Astrocyte (in vitro differentiated cells and primary cell): ENCODE measurements at regions not wholly inside any gene's neighbourhood (a gene's known extent, or its start where the extent isn't known, plus 50 kb on each side); places are given as distances from the start of the nearest gene placed in this dataset.

Experiments used
- DNase-seq: peaks from one replicate; pipeline ENCODE4 v3.0.0-alpha.2; 2010; ENCODE audit warnings: low read depth
- FAIRE-seq: peaks from 2 replicates; lab custom pipeline; 2011; peaks lifted over from hg19 to GRCh38; lab: Jason Lieb, UNC
- H2AFZ ChIP-seq: 2 replicates; pipeline ENCODE4 v1.6.0; 2012; ENCODE audit warnings: low read depth, low read length, inconsistent platforms
- H3K27ac ChIP-seq: 2 replicates; pipeline ENCODE4 v1.5.1; 2011; ENCODE audit warnings: low read depth, low read length, inconsistent platforms
- H3K27me3 ChIP-seq: 2 replicates; pipeline ENCODE4 v1.6.0; 2011; ENCODE audit warnings: low read length, inconsistent platforms; ENCODE audit not compliant: insufficient read depth
- H3K36me3 ChIP-seq: 2 replicates; pipeline ENCODE4 v1.5.1; 2011; ENCODE audit warnings: low read length, inconsistent platforms; ENCODE audit not compliant: insufficient read depth
- H3K4me1 ChIP-seq: 2 replicates; pipeline ENCODE4 v1.5.1; 2011; ENCODE audit warnings: low read length, inconsistent platforms; ENCODE audit not compliant: insufficient read depth
- H3K4me2 ChIP-seq: 2 replicates; pipeline ENCODE4 v1.6.0; 2012; ENCODE audit warnings: low read length, inconsistent platforms
- H3K4me3 ChIP-seq: 2 replicates; pipeline ENCODE4 v1.5.1; 2011; ENCODE audit warnings: low read depth, mild to moderate bottlenecking, low read length, inconsistent platforms; ENCODE audit not compliant: insufficient read depth
- H3K79me2 ChIP-seq: 2 replicates; pipeline ENCODE4 v1.6.0; 2012; ENCODE audit warnings: mild to moderate bottlenecking, low read length, inconsistent platforms; ENCODE audit not compliant: insufficient read depth
- H3K9ac ChIP-seq: 2 replicates; pipeline ENCODE4 v1.6.0; 2012; ENCODE audit warnings: mild to moderate bottlenecking, low read length, inconsistent platforms
- H3K9me3 ChIP-seq: 2 replicates; pipeline ENCODE4 v1.5.1; 2012; ENCODE audit warnings: low read depth, mild to moderate bottlenecking, low read length, inconsistent platforms; ENCODE audit not compliant: insufficient read depth
- H4K20me1 ChIP-seq: 2 replicates; pipeline ENCODE4 v1.6.0; 2012; ENCODE audit warnings: low read length, inconsistent platforms; ENCODE audit not compliant: insufficient read depth
- H3K27ac Mint-ChIP-seq: one replicate; pipeline ENCODE4 v1.8.0; 2021; ENCODE audit warnings: mild to moderate bottlenecking, mixed read lengths; ENCODE audit not compliant: unreplicated experiment
- H3K27me3 Mint-ChIP-seq: one replicate; pipeline ENCODE4 v1.8.0; 2021; ENCODE audit warnings: low read depth, mixed read lengths; ENCODE audit not compliant: unreplicated experiment
- H3K36me3 Mint-ChIP-seq: one replicate; pipeline ENCODE4 v1.8.0; 2021; ENCODE audit warnings: low read depth, mixed read lengths; ENCODE audit not compliant: unreplicated experiment
- H3K4me1 Mint-ChIP-seq: one replicate; pipeline ENCODE4 v1.8.0; 2021; ENCODE audit warnings: low read depth, mixed read lengths; ENCODE audit not compliant: unreplicated experiment
- H3K4me3 Mint-ChIP-seq: one replicate; pipeline ENCODE4 v1.8.0; 2021; ENCODE audit warnings: mild to moderate bottlenecking, moderate library complexity, mixed read lengths; ENCODE audit not compliant: unreplicated experiment
- H3K9me3 Mint-ChIP-seq: one replicate; pipeline ENCODE4 v1.8.0; 2021; ENCODE audit warnings: mild to moderate bottlenecking, mixed read lengths; ENCODE audit not compliant: unreplicated experiment
- EZH2 ChIP-seq: IDR thresholded peaks from 2 replicates; pipeline ENCODE4 v1.6.1; 2012; ENCODE audit warnings: mild to moderate bottlenecking, low read length, inconsistent platforms; ENCODE audit not compliant: insufficient read depth
- TF ChIP-seq, protein P1 (sequence below): IDR thresholded peaks from 2 replicates; pipeline ENCODE4 v1.5.1; 2011; ENCODE audit warnings: low read depth, mild to moderate bottlenecking, inconsistent platforms, low read length, moderate library complexity; ENCODE audit not compliant: insufficient read depth

DNA sequence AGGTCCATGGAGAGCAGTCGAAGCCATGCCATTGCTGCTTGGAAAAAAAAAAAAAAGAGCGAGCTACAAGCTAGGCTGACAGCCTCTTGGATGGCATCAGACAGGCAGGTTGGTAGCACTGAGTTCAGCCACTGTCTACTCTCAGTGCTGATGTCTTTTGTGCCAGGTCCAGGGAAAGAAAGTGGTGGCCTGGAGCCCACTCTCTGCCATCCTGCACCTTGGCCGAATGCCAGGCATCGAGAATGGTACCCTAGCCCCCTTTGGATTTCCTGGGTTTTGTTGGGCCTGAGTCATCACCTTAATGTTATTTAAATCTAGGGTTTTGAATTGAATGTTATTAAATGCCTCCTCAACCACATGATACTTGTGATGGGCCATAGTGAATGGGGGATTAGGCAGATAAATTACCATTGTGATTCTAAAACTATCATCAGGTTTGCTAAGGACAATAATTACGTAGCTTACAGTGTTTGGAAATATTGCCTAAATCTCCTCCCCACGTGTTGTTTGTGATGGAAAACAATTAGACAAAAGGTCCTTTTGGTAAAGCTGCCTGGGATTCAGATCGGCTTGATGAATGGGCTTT, 195.7 kb upstream of the GPR26 start:
- H3K27me3 ChIP-seq = no peaks in the 10 kb centered on the region
- peaks cover 1% of the 10 kb centered on the region for H3K9me3 Mint-ChIP-seq
- TF ChIP-seq, protein P1, sequence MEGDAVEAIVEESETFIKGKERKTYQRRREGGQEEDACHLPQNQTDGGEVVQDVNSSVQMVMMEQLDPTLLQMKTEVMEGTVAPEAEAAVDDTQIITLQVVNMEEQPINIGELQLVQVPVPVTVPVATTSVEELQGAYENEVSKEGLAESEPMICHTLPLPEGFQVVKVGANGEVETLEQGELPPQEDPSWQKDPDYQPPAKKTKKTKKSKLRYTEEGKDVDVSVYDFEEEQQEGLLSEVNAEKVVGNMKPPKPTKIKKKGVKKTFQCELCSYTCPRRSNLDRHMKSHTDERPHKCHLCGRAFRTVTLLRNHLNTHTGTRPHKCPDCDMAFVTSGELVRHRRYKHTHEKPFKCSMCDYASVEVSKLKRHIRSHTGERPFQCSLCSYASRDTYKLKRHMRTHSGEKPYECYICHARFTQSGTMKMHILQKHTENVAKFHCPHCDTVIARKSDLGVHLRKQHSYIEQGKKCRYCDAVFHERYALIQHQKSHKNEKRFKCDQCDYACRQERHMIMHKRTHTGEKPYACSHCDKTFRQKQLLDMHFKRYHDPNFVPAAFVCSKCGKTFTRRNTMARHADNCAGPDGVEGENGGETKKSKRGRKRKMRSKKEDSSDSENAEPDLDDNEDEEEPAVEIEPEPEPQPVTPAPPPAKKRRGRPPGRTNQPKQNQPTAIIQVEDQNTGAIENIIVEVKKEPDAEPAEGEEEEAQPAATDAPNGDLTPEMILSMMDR = no peak
- FAIRE-seq (no peak), DNase-seq (no peak)
- H2AFZ ChIP-seq = no peak overlapping the region
- H3K4me3 ChIP-seq = no peak overlapping the region
- no peaks in the 10 kb centered on the region for H3K79me2 ChIP-seq
- H3K27ac Mint-ChIP-seq = no peak overlapping the region
- no peak overlapping the region for H3K4me3 Mint-ChIP-seq
- H3K4me2 ChIP-seq = no peak overlapping the region
- H3K4me1 ChIP-seq = no peaks in the 10 kb centered on the region
- no peak overlapping the region for H3K27ac ChIP-seq
- H3K36me3 ChIP-seq = no peaks in the 10 kb centered on the region
- no peaks in the 10 kb centered on the region for H4K20me1 ChIP-seq
- H3K36me3 Mint-ChIP-seq = no peaks in the 10 kb centered on the region
- H3K4me1 Mint-ChIP-seq = no peaks in the 10 kb centered on the region
- no peak overlapping the region for H3K9ac ChIP-seq
- H3K9me3 ChIP-seq = peaks cover 3% of the 10 kb centered on the region
- peaks cover 32% of the 10 kb centered on the region for H3K27me3 Mint-ChIP-seq

DNA sequence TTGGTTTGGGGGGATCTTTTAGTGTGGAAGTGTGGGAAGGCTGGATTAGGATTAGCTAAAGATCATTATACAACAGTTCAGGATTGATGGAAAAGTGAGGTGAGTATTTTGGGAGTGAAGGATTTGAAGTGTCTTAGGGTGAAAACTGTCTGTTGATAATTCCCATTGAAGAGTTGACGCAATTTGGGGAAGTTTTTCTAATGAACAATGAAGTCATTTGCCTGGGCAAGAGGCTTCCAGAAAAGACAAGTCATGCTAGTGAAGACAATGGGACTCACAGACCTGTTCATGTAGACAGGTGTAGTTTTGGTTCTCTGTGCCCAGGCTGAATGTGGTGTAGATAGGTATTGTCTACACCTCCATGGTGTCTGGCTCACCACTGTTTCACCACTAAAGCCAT, 194.3 kb upstream of the GPR26 start:
- no peaks in the 10 kb centered on the region for H4K20me1 ChIP-seq
- no peaks in the 10 kb centered on the region for H3K27me3 ChIP-seq
- H3K79me2 ChIP-seq = no peaks in the 10 kb centered on the region
- no peak overlapping the region for H2AFZ ChIP-seq
- peaks cover 3% of the 10 kb centered on the region for H3K9me3 ChIP-seq
- H3K4me1 ChIP-seq = no peaks in the 10 kb centered on the region
- H3K4me2 ChIP-seq = no peak overlapping the region
- H3K4me1 Mint-ChIP-seq = peaks cover 2% of the 10 kb centered on the region
- FAIRE-seq = no peak
- H3K4me3 Mint-ChIP-seq = no peak overlapping the region
- H3K9me3 Mint-ChIP-seq = peaks cover 1% of the 10 kb centered on the region
- H3K9ac ChIP-seq = no peak overlapping the region
- no peak for TF ChIP-seq EZH2
- TF ChIP-seq, protein P1 = no peak
- H3K4me3 ChIP-seq = no peak overlapping the region
- H3K36me3 ChIP-seq = no peaks in the 10 kb centered on the region
- H3K27ac ChIP-seq = no peak overlapping the region
- peaks cover 32% of the 10 kb centered on the region for H3K27me3 Mint-ChIP-seq
- H3K27ac Mint-ChIP-seq = no peak overlapping the region
- H3K36me3 Mint-ChIP-seq = no peaks in the 10 kb centered on the region
- no peak for DNase-seq

DNA sequence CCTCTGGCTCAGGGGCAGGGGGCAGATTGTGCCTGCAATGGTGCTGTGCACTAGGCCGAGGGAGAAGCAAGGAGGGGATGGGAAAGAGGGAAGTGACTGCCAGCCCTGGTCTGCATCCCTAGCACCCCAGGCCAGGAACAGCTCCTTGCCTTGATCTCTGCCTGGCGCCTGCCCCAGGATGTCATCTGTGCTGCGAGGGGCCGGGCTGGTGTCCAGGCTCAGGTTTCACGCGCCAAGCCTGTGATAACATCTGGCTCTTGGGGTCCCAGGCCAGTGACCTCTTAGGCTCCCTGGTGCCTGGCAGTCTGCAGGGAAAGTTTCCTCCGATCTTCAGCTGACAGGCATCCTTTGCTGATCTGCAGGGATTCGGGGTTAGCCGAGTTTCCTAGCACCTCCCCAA, 193.5 kb upstream of the GPR26 start:
- Mint-ChIP-seq H3K27me3 (peaks cover 30% of the 10 kb centered on the region), H3K27ac (no peak overlapping the region)

More for the DNA sequence above, 193.5 kb upstream of the GPR26 start:
- Histone ChIP-seq H3K9me3 (peaks cover 3% of the 10 kb centered on the region), H3K4me2 (no peak overlapping the region), H3K79me2 (no peaks in the 10 kb centered on the region), H4K20me1 (no peaks in the 10 kb centered on the region), H3K9ac (no peak overlapping the region), H3K36me3 (no peaks in the 10 kb centered on the region), H3K4me3 (no peak overlapping the region), H2AFZ (no peak overlapping the region), H3K4me1 (no peaks in the 10 kb centered on the region), H3K27me3 (no peaks in the 10 kb centered on the region), H3K27ac (no peak overlapping the region)
- TF ChIP-seq, protein P1 = no peak
- TF ChIP-seq EZH2 = no peak
- DNase-seq (no peak), FAIRE-seq (no peak)
- H3K9me3 Mint-ChIP-seq = peaks cover 1% of the 10 kb centered on the region
- no peaks in the 10 kb centered on the region for H3K36me3 Mint-ChIP-seq
- H3K4me3 Mint-ChIP-seq = no peak overlapping the region
- peaks cover 2% of the 10 kb centered on the region for H3K4me1 Mint-ChIP-seq
